IMR-90 (cell line): ENCODE measurements at regions not wholly inside any gene's neighbourhood (a gene's known extent, or its start where the extent isn't known, plus 50 kb on each side); places are given as distances from the start of the nearest gene placed in this dataset.

Experiments
- CTCF ChIP-seq: conservative IDR thresholded peaks from 2 replicates; pipeline ENCODE4 v1.5.1; 2012; ENCODE audit warnings: mild to moderate bottlenecking, low read depth, low read length, improper control_type of control experiment
- POLR2A ChIP-seq: IDR thresholded peaks from 2 replicates; pipeline ENCODE4 v1.6.1; 2012; ENCODE audit warnings: mild to moderate bottlenecking, low read depth, low read length

GRCh38 chr1:219498666-219499065 lies 114.2 kb downstream of the ZC3H11B start:
- TF ChIP-seq CTCF (no peak), POLR2A (no peak)
